ENCODE measurements at regions not wholly inside any gene's neighbourhood (a gene's known extent, or its start where the extent isn't known, plus 50 kb on each side); places are given as distances from the start of the nearest gene placed in this dataset.
"Not testable (repeated sequence)": the region's sequence is repeated elsewhere in the genome, so short reads cannot be mapped to it uniquely, and the experiment has no call there.

DNA sequence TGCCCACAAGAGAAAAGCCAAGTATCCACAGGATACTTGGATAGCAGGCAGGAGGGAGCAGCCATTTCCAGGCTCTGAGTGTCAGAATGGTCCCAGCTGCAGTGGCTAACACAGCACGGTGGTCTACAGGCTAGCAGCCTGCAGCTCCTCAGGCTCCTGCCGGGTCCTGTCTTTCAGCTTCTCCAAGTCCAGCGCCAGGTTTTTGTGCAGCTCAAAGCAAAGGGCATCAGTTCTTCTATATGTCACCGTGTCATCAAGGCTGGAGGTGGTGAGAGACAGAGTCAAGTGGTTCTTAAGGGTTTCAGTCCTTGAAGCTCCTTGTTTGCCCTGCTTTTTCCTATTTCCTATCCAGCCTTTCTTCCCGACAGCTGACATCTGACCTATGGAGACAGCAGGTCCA, 188.6 kb downstream of the NUFIP1 start:
- Mint-ChIP-seq H3K4me1 (no peaks in the 10 kb centered on the region), H3K36me3 (ENCODE audit: low read depth) (no peaks in the 10 kb centered on the region), H3K27me3 (peaks cover 34% of the 10 kb centered on the region), H3K27ac (no peak overlapping the region), H3K4me3 (no peak overlapping the region)
- no peaks in the 10 kb centered on the region for H3K9me3 ChIP-seq (ENCODE audit: control insufficient read depth, low read length, poor library complexity, severe bottlenecking)
- ATAC-seq (no peak), DNase-seq (no peak)

DNA sequence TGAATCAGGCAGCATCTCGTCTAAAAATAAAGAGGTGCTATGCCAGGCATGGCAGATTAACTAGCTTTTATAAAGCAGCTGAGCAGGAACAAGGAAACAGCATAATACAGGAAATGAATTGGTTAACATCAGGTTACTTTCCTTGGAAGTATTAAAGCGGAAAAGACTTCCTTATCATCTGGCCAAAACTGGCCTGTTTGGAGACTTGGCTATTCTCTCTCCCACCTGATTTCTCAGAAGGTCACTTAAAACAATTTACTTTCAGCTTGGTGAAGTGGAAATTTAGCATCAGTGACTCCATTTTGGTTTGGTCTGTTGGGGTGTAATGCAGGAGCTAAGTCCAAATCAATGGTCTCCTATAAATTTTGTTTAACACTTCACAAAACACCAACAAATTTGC, 191.6 kb downstream of the NUFIP1 start:
- DNase-seq (no peak), ATAC-seq (no peak)
- Mint-ChIP-seq H3K4me3 (no peak overlapping the region), H3K27ac (no peak overlapping the region), H3K36me3 (ENCODE audit: low read depth) (no peaks in the 10 kb centered on the region), H3K27me3 (peaks cover 13% of the 10 kb centered on the region), H3K4me1 (no peaks in the 10 kb centered on the region)
- H3K9me3 ChIP-seq (ENCODE audit: control insufficient read depth, low read length, poor library complexity, severe bottlenecking), result no peaks in the 10 kb centered on the region

DNA sequence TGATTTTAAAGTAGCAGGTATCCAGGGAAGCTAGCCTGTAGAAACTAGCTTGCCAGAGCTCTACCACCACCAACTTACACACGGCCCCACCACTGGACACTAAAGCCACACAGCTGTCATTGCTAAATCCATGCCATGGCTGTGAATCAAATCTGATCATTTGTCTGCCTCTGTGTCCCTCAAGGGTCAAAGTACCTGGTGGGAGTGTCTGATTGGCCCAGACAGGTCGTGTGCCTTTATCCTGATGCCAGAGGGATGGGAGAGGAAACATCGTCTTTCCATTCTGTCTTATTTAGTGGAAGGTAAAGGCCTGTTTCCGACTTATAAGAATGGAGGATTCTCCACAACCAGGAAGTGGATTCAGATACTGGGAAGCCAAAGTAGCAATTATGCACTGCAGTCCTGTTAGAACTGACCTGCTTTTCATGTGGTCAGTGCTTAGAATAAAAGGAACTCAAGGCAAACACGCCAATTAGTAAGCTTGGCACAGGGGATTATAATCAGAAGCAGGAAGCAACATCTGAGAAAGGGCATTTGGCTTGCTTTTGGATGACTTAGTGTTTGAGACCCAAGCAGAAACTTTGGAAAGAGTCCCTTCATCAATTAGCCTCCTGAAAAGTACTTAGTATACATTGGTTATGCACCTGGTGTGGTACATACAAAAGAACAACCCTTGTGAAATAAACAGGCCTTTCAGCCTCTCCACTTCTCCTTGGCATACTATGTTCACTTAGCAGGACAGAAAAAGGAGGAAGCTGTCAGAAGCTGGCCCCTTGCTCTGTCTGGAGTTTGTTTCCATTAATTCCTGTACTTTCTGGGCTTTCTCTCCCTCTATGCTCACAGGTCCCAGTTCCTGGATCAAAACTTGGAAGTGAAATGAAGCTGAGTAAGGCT, 192.4 kb downstream of the NUFIP1 start:
- no peak for DNase-seq
- Mint-ChIP-seq H3K4me3 (no peak overlapping the region), H3K4me1 (no peaks in the 10 kb centered on the region)

DNA sequence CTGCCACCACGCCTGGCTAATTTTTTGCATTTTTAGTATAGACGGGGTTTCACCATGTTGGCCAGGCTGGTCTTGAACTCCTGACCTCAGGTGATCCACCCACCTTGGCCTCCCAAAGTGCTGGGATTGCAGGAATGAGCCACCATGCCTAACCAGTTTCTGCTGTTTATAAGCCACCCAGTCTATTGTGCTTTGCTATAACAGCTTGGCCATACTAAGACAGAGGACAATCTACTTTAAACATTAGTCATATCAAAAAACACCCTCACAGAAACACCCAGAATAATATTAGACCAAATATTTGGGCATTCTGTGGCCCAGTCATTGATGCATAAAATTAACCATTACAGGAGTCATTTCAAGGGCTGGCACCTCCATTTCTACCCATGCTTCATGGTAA, 193.2 kb downstream of the NUFIP1 start:
- not testable (repeated sequence) for ATAC-seq; H3K36me3 Mint-ChIP-seq (ENCODE audit: low read depth); H3K4me1 Mint-ChIP-seq; H3K4me3 Mint-ChIP-seq; DNase-seq; H3K9me3 ChIP-seq (ENCODE audit: control insufficient read depth, low read length, poor library complexity, severe bottlenecking); H3K27me3 Mint-ChIP-seq; H3K27ac Mint-ChIP-seq

More for the DNA sequence above, 192.4 kb downstream of the NUFIP1 start:
- no peaks in the 10 kb centered on the region for H3K9me3 ChIP-seq (ENCODE audit: control insufficient read depth, low read length, poor library complexity, severe bottlenecking)
- Mint-ChIP-seq H3K36me3 (ENCODE audit: low read depth) (no peaks in the 10 kb centered on the region), H3K27me3 (peaks cover 5% of the 10 kb centered on the region), H3K27ac (no peak overlapping the region)
- ATAC-seq, result no peak

DNA sequence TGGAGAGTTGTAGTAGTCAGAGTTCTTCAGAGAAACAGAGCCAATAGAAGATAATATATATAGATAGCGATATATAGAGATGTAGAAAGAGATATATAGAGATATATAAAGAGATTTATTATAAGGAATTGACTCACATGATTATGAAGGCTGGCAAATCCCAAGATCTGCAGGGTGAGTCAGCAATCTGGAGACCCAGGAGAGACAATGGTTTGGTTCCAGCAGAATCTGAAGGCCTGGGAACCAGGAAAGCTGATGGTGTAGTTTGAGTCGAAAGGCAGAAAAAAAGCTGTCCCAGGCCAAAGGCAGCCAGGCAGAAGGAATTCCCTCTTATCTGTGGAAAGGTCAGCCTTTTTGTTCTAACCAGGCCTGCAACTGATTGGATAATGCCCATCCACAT, 194.1 kb downstream of the NUFIP1 start:
- ATAC-seq (no peak), DNase-seq (no peak)
- Mint-ChIP-seq H3K36me3 (ENCODE audit: low read depth) (no peaks in the 10 kb centered on the region), H3K4me3 (no peak overlapping the region), H3K27me3 (no peaks in the 10 kb centered on the region), H3K27ac (no peak overlapping the region), H3K4me1 (no peaks in the 10 kb centered on the region)
- H3K9me3 ChIP-seq (ENCODE audit: control insufficient read depth, low read length, poor library complexity, severe bottlenecking), result no peaks in the 10 kb centered on the region

DNA sequence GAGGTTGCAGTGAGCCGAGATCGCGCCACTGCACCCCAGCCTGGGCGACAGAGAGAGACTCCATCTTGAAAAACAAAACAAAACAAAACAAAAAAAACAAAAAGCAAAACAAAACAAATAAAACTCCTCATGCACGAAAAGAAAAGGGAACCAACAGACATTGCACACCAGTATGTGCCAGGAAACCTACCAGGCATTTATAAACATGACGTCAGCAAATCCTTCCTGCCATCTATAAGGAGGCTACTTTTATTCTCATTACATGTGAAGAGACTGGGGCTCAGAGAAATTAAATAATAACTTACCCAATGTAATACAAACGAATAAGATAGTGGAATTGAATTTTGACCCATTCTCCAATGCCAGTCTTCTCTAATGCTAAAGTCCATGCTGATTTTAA, 197.2 kb downstream of the NUFIP1 start:
- Mint-ChIP-seq H3K4me3 (no peak overlapping the region), H3K27ac (no peak overlapping the region), H3K27me3 (no peaks in the 10 kb centered on the region), H3K36me3 (ENCODE audit: low read depth) (peaks cover 3% of the 10 kb centered on the region), H3K4me1 (no peaks in the 10 kb centered on the region)
- ATAC-seq, result no peak
- no peak for DNase-seq
- no peaks in the 10 kb centered on the region for H3K9me3 ChIP-seq (ENCODE audit: control insufficient read depth, low read length, poor library complexity, severe bottlenecking)

DNA sequence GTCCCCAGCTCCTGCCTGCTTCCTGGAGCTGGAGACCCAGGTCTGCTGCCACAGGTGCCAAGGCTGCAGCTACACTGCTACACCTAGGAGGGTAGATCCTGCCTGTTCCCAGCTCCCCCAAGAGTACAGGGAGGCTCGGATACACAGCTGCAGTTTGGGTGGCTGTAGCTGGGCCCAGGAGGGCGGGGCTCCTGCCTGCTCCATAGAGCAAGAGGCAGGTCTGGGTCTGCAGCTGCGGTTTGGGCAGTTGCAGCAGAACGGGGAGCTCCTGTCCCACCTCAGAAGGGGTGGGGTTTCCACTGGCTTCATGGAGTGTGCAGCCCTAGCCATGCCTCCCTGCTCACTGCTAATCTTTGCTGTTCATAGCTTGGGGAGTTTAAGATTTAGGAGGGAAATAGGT, 199.0 kb downstream of the NUFIP1 start:
- ATAC-seq, result no peak
- no peaks in the 10 kb centered on the region for H3K9me3 ChIP-seq (ENCODE audit: control insufficient read depth, low read length, poor library complexity, severe bottlenecking)
- Mint-ChIP-seq H3K36me3 (ENCODE audit: low read depth) (peaks cover 3% of the 10 kb centered on the region), H3K4me1 (no peaks in the 10 kb centered on the region), H3K27me3 (no peaks in the 10 kb centered on the region), H3K27ac (no peak overlapping the region), H3K4me3 (no peak overlapping the region)
- no peak for DNase-seq

DNA sequence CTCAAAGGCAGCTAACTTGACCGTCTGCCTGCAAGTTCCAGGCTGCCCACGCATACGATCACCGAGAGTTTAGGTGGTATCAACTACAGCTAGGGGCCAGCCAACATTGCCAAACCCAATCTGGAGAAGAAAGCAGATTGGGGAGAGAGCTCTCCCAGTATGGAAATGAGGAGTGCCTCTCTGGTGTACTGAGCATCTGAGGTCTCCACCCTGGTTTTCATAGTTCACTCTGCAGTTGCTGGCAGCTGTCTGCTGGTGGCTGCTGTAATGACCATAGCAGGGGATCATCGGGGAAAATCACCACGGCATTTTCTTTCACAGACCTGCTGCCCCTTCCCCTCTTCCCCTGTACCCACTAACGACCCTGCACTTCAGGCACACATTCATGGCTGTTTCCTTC, 201.7 kb downstream of the NUFIP1 start:
- peaks cover 3% of the 10 kb centered on the region for H3K36me3 Mint-ChIP-seq (ENCODE audit: low read depth)
- H3K4me1 Mint-ChIP-seq, result no peaks in the 10 kb centered on the region
- H3K4me3 Mint-ChIP-seq, result no peak overlapping the region
- ATAC-seq, result no peak
- H3K9me3 ChIP-seq (ENCODE audit: control insufficient read depth, low read length, poor library complexity, severe bottlenecking), result no peaks in the 10 kb centered on the region
- H3K27me3 Mint-ChIP-seq, result no peaks in the 10 kb centered on the region
- no peak overlapping the region for H3K27ac Mint-ChIP-seq
- no peak for DNase-seq

DNA sequence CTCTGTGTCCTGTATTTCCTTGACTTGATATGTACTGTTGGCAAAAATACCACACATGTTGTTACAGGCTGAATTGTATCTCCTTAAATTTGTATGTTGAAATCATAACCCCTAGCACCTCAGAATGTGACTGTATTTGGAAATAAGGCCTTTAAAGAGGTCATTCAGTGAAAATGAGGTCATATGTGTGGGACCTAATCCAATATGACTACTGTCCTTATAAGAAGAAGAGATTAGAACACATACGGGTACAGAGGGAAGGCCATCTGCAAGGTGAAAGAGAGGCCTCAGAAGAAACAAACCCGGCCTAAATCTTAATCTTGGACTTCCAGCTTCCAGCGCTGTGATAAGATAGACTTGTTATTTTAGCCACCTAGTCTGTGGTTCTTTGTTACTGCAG, 202.5 kb downstream of the NUFIP1 start:
- no peak overlapping the region for H3K27ac Mint-ChIP-seq
- H3K27me3 Mint-ChIP-seq, result no peaks in the 10 kb centered on the region
- no peak for DNase-seq
- no peak overlapping the region for H3K4me3 Mint-ChIP-seq
- peaks cover 3% of the 10 kb centered on the region for H3K36me3 Mint-ChIP-seq (ENCODE audit: low read depth)
- no peak for ATAC-seq
- H3K9me3 ChIP-seq (ENCODE audit: control insufficient read depth, low read length, poor library complexity, severe bottlenecking), result no peaks in the 10 kb centered on the region
- no peaks in the 10 kb centered on the region for H3K4me1 Mint-ChIP-seq

DNA sequence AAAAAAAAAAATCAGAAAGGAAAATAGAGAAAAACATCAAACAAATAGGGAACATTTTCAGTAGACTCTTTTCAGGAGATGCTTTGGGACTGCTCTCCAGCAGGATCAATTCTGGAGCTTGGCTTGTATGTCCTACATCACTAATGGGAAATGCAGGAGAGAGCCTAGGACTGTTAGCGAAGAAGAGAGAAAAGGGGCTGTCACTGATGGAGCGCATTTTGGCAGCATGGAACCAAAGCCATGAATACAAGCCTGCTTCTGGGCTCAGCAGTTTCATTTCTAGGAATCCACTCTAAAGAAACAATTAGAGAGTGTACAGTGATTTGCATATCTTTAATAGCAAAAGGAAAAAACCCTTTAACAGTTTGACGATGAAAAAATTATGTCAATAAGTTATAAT, 203.9 kb downstream of the NUFIP1 start:
- H3K27ac Mint-ChIP-seq, result no peak overlapping the region
- ATAC-seq (no peak), DNase-seq (no peak)
- H3K27me3 Mint-ChIP-seq, result no peaks in the 10 kb centered on the region
- H3K9me3 ChIP-seq (ENCODE audit: control insufficient read depth, low read length, poor library complexity, severe bottlenecking), result no peaks in the 10 kb centered on the region
- no peak overlapping the region for H3K4me3 Mint-ChIP-seq
- peaks cover 3% of the 10 kb centered on the region for H3K36me3 Mint-ChIP-seq (ENCODE audit: low read depth)
- no peaks in the 10 kb centered on the region for H3K4me1 Mint-ChIP-seq

DNA sequence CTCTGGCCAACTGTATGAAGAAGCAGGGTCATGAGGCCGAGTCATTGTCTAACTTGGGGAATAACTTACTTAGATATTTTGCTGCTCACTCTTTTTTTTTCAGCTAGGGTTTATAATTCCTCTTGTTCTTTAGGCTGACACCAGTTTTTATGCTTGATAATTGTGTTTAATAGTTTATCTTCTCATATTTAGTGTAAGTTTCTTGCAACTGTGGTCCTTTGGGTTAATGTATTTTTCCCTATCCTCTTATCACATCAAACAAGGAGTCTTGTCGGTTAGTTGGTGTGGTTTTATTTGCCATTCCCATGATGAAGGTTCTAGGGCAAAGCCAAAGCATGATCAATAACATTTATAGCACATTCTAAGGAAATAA, 204.6 kb downstream of the NUFIP1 start:
- Mint-ChIP-seq H3K36me3 (ENCODE audit: low read depth) (peaks cover 3% of the 10 kb centered on the region), H3K4me1 (no peaks in the 10 kb centered on the region), H3K27me3 (no peaks in the 10 kb centered on the region), H3K27ac (no peak overlapping the region), H3K4me3 (no peak overlapping the region)
- DNase-seq, result no peak
- no peak for ATAC-seq
- no peaks in the 10 kb centered on the region for H3K9me3 ChIP-seq (ENCODE audit: control insufficient read depth, low read length, poor library complexity, severe bottlenecking)

DNA sequence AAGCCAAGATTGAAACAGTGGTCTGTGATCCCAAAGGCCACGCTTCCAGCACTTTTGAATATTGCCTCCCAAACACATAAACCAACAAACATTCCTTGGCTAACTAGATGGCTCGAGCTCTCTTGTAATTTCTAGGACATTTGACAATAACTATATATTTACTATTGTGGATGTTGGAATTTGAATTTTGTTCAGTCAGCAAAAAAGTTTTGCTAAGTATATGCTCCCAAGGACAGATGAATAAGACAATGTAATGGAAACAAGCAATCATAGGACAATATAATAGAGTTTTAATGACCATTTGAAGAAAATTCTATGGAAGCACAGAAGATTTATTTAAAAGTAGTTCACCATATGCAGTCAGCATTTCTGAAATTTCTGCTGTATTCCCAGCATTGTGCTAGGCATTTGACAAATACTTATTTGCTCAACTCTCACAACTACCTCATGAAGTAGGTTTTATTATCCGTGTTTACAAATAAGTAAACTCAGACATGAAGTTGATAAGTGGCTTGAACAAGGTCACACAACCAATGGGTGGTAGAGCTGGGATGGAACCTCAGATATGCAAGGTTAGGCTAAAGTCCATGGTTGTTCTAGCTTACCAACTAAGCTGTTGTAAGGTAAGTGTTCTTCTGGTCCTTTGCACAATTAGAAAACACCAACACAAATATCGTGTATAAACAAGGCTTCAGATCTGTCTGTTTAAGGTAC, 205.1 kb downstream of the NUFIP1 start:
- Mint-ChIP-seq H3K27ac (no peak overlapping the region), H3K4me1 (no peaks in the 10 kb centered on the region), H3K4me3 (no peak overlapping the region), H3K27me3 (no peaks in the 10 kb centered on the region), H3K36me3 (ENCODE audit: low read depth) (peaks cover 3% of the 10 kb centered on the region)
- DNase-seq, result no peak
- no peaks in the 10 kb centered on the region for H3K9me3 ChIP-seq (ENCODE audit: control insufficient read depth, low read length, poor library complexity, severe bottlenecking)
- ATAC-seq, result no peak

DNA sequence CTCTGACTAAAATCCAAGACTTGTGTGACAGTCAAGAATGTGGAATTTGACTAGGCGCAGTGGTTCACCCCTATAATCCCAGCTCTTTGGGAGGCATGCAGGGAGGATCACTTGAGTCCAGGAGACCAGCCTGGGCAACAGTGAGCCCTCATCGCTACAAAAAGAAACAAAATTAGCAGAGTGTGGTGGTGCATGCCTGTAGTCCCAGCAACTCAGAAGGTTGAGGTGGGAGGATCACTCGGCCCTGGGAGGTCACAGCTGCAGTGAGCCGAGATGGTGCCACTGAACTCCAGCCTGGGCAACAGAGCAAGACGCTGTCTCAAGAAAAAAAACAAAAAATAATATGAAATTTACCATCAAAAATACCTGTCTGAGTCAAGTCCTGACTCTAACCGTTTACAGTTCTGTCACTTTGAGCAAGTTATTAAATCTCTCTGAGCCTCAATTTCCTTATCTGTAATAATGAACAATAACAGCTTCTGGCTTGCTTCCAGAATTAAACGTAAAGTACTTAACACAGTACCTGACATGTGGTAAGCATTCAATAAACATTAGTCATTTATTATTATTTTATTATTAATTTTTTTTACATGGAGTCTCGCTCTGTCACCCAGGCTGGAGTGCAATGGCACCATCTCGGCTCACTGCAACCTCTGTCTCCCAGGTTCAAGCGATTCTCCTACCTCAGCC, 204.6 kb upstream of the TSC22D1 start:
- Mint-ChIP-seq H3K27me3 (no peaks in the 10 kb centered on the region), H3K4me1 (no peaks in the 10 kb centered on the region), H3K4me3 (no peak overlapping the region), H3K27ac (no peak overlapping the region), H3K36me3 (ENCODE audit: low read depth) (no peaks in the 10 kb centered on the region)
- no peak for DNase-seq
- ATAC-seq, result no peak
- H3K9me3 ChIP-seq (ENCODE audit: control insufficient read depth, low read length, poor library complexity, severe bottlenecking), result no peaks in the 10 kb centered on the region
